Suprapubic skin (tissue), 4 donors: ENCODE measurements at regions not wholly inside any gene's neighbourhood (a gene's known extent, or its start where the extent isn't known, plus 50 kb on each side); places are given as distances from the start of the nearest gene placed in this dataset.

Experiments
- CTCF ChIP-seq, 2 donors: fragments of 200-600 bp in 1 of 2; fragments of 450-650 bp in 1 of 2; sonication (generic) in 1 of 2; IDR thresholded peaks; one replicate each; pipeline ENCODE4 v1.5.1; 2016 to 2019; ENCODE audit warnings: antibody characterized with exemption in 2 of 2, mild to moderate bottlenecking in 1 of 2, moderate library complexity in 1 of 2
- POLR2A ChIP-seq, 2 donors: fragments of 450-650 bp; IDR thresholded peaks; one replicate each; pipeline ENCODE4 v1.6.1; 2017; ENCODE audit warnings: antibody characterized with exemption in 2 of 2, mild to moderate bottlenecking in 2 of 2, moderate library complexity in 2 of 2
- POLR2AphosphoS5 ChIP-seq, 3 donors: sonication (generic); formaldehyde crosslinking; IDR thresholded peaks; one replicate each; pipeline ENCODE4 v1.6.1; 2017; ENCODE audit warnings: antibody characterized with exemption in 3 of 3

- TF ChIP-seq CTCF (IDR thresholded peaks at IDR 0.05) (no peak), POLR2AphosphoS5 (IDR thresholded peaks at IDR 0.05) (no peak), POLR2A (IDR thresholded peaks at IDR 0.05) (no peak)
Measured at GRCh38 chr12:92197815-92198214, 52.2 kb upstream of the BTG1 start.
